ENCODE measurements at regions not wholly inside any gene's neighbourhood (a gene's known extent, or its start where the extent isn't known, plus 50 kb on each side); places are given as distances from the start of the nearest gene placed in this dataset.

GRCh38 chrX:8232406-8232805, 61.3 kb upstream of the VCX2 start:
- H3K4me3 ChIP-seq, result no peak overlapping the region
- 64 to 83% methylated on average over 2 of the region's 2 CpGs for WGBS, 2 donors
- no peak for TF ChIP-seq CTCF (IDR thresholded peaks at IDR 0.05)
- TF ChIP-seq POLR2A (IDR thresholded peaks at IDR 0.05), result no peak
- no peak for TF ChIP-seq EP300 (IDR thresholded peaks at IDR 0.05)

GRCh38 chrX:8233091-8233490, 62.0 kb upstream of the VCX2 start:
- WGBS, 2 donors, result 73 to 76% methylated on average over 2 of the region's 2 CpGs
- no peaks in the 10 kb centered on the region for H3K4me1 ChIP-seq

More at GRCh38 chrX:8232406-8232805, 61.3 kb upstream of the VCX2 start:
- Histone ChIP-seq H3K4me1 (no peaks in the 10 kb centered on the region), H3K27ac (no peak overlapping the region), H3K27me3 (no peaks in the 10 kb centered on the region), H3K9me3 (no peaks in the 10 kb centered on the region), H3K36me3 (no peaks in the 10 kb centered on the region)
- no peak for DNase-seq (ENCODE audit: low spot score in 2 of 2)

GRCh38 chrX:8235026-8235425, 64.0 kb upstream of the VCX2 start:
- Histone ChIP-seq H3K36me3 (no peaks in the 10 kb centered on the region), H3K27me3 (no peaks in the 10 kb centered on the region), H3K4me3 (no peak overlapping the region), H3K9me3 (no peaks in the 10 kb centered on the region), H3K27ac (no peak overlapping the region), H3K4me1 (no peaks in the 10 kb centered on the region)
- TF ChIP-seq POLR2A (IDR thresholded peaks at IDR 0.05) (no peak), CTCF (IDR thresholded peaks at IDR 0.05) (no peak), EP300 (IDR thresholded peaks at IDR 0.05) (no peak)
- DNase-seq (ENCODE audit: low spot score in 2 of 2), result no peak

More at GRCh38 chrX:8233091-8233490, 62.0 kb upstream of the VCX2 start:
- TF ChIP-seq POLR2A (IDR thresholded peaks at IDR 0.05) (no peak), EP300 (IDR thresholded peaks at IDR 0.05) (no peak), CTCF (IDR thresholded peaks at IDR 0.05) (no peak)
- no peaks in the 10 kb centered on the region for H3K36me3 ChIP-seq
- DNase-seq (ENCODE audit: low spot score in 2 of 2), result no peak
- no peaks in the 10 kb centered on the region for H3K27me3 ChIP-seq
- no peak overlapping the region for H3K4me3 ChIP-seq
- no peaks in the 10 kb centered on the region for H3K9me3 ChIP-seq
- H3K27ac ChIP-seq, result no peak overlapping the region

- Histone ChIP-seq H3K27ac (no peak overlapping the region), H3K36me3 (no peaks in the 10 kb centered on the region), H3K9me3 (no peaks in the 10 kb centered on the region), H3K4me3 (no peak overlapping the region), H3K4me1 (no peaks in the 10 kb centered on the region), H3K27me3 (no peaks in the 10 kb centered on the region)
- WGBS, 2 donors, result 84 to 90% methylated on average over 6 of the region's 6 CpGs
- TF ChIP-seq EP300 (IDR thresholded peaks at IDR 0.05), result no peak
- no peak for TF ChIP-seq CTCF (IDR thresholded peaks at IDR 0.05)
- no peak for TF ChIP-seq POLR2A (IDR thresholded peaks at IDR 0.05)
- DNase-seq (ENCODE audit: low spot score in 2 of 2), result no peak
These were observed 66.7 kb upstream of the VCX2 start for GRCh38 chrX:8237718-8238117.

- Histone ChIP-seq H3K27me3 (no peaks in the 10 kb centered on the region), H3K4me3 (no peak overlapping the region), H3K4me1 (no peaks in the 10 kb centered on the region), H3K9me3 (no peaks in the 10 kb centered on the region), H3K36me3 (no peaks in the 10 kb centered on the region), H3K27ac (no peak overlapping the region)
- 51 to 64% methylated on average over 7 of the region's 7 CpGs for WGBS, 2 donors
- TF ChIP-seq POLR2A (IDR thresholded peaks at IDR 0.05), result no peak
- no peak for TF ChIP-seq CTCF (IDR thresholded peaks at IDR 0.05)
- no peak for TF ChIP-seq EP300 (IDR thresholded peaks at IDR 0.05)
- DNase-seq (ENCODE audit: low spot score in 2 of 2), result no peak
These were observed 71.5 kb upstream of the VCX2 start for GRCh38 chrX:8242431-8243020.
